HG03097 (cell line): ENCODE measurements at regions not wholly inside any gene's neighbourhood (a gene's known extent, or its start where the extent isn't known, plus 50 kb on each side); places are given as distances from the start of the nearest gene placed in this dataset.

ENCODE experiments used
- ATAC-seq: cut with Tn5 transposase; IDR thresholded peaks from one replicate; pipeline ENCODE4 v1.9.1; 2021; ENCODE audit not compliant: unreplicated experiment, low FRiP score

- ATAC-seq: no peak
These were observed 241.7 kb upstream of the CEP162 start for GRCh38 chr6:84469144-84469543.

DNA sequence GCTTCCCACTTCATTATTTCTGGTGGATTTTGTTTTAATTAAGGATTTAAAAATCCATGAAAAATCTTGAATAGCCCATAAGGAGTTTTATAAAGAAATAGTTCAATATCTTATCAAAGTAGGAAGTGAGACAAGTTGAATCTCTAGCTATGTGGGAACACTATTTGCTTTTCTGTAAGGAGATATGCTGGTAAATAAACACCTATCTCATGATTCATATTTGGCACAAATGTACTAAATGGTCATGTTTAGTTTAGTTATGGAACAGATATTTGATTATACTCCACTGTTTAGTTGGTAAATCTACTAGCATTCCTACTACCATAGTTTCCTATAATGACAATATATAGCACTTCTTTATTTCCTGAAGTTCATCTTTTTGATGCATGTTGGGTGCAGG, 239.9 kb upstream of the CEP162 start:
- no peak for ATAC-seq

- ATAC-seq: no peak
These were observed 239.1 kb upstream of the CEP162 start for GRCh38 chr6:84466511-84466910.

- ATAC-seq: no peak
These were observed 237.0 kb upstream of the CEP162 start for GRCh38 chr6:84464471-84464870.

DNA sequence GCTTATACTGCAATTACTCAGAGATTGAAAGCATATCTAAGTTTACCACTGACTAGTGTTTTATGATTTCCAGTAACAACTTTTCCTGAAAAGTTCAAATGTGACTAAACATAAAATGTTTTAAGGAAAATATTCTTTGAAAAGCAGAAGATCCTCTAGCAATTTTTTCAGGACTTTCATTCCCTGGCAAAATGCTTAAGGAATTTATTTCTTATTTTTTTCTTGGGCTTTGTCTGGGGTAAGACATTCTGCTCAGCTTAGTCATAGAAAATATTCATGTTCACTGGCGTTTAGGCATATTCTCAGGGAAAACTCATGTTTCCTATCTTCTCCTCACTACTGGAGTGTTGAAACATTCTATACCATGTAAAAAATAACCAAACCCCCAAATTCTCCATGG, 235.3 kb upstream of the CEP162 start:
- ATAC-seq: no peak

DNA sequence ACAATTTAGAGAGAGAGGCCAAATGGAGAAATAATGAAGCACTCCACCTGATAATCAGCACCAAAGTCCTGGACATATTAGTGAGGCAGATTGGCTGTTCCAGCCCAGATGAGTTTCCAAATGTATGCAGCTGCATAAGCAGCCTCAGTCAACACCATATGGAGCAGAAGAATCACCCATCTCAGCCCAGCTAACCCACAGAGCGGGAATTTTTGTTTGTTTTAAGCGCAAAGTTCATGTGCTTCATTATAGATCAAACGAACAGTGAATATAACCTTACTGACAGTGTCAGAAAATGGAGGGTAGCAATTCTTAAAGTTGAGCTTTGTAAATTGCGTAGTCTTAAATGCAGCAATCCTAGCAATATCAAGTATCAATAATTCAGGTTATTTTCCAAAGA, 234.0 kb upstream of the CEP162 start:
- ATAC-seq: no peak

GRCh38 chr6:84460491-84460890, 233.0 kb upstream of the CEP162 start:
- no peak for ATAC-seq

- ATAC-seq: no peak
These were observed 232.0 kb upstream of the CEP162 start for GRCh38 chr6:84459401-84459800.

DNA sequence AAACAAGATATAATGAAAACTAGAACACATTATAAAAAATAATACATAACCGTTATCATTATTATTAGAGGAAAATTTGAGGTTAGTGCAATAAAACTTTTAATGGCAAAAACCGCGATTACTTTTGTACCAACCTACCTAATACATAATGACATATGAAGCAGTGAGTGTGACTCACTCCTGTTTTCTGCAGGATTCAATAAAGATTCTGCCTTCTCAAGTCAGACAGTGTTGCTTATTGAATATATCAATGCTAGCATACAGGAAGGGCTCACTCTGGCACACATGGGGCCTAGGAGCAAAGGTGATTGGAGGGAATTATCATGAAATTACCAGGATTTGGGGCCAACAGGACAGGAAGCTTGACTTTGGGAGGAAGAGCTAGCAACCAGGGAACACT, 230.8 kb upstream of the CEP162 start:
- ATAC-seq: no peak

- no peak for ATAC-seq
These were observed 229.8 kb upstream of the CEP162 start for GRCh38 chr6:84457276-84457675.

DNA sequence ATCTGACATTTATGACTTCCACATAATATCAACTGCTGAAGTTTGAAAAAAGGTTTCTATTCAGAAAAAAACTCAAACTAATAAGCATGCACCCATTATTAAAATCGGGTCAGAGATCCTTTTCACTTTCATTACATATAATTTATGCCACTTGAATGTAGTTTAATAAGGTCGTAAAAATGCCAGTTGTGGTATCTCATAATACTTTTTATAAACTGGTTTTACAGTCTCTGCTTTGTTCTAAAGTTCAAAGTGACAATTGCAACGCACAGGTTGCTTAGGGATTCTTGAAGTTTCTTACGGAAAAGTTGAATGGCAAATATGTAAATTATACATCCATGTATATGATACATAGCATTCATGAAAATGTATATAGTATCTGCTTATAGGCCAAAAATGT, 229.4 kb upstream of the CEP162 start:
- no peak for ATAC-seq

DNA sequence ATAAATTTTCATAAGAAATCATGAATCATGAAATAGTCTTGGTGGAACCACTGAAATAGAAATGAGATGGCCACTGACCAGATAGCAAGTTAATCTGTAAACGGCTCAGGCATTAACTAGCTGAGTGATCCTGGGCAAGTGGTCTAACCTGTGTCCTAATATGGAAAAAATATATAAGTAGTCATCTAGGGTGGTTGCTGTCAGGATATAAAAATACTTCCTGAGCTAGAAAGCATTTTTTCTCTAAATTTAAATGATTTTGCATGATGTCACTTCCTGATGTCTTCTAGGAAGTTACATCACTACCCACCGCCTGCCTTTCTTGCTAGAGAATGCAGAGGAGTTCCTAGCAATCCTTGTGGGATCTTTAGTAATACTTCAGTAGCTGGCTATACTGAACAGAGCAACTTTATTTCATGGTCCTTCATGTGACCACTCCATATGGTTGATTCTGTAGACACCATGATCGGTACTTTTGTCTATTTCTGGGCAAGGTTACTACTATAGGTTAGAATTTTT, 228.1 kb upstream of the CEP162 start:
- ATAC-seq: no peak

GRCh38 chr6:84453499-84453898, 226.1 kb upstream of the CEP162 start:
- no peak for ATAC-seq

- ATAC-seq: no peak
These were observed 222.6 kb upstream of the CEP162 start for GRCh38 chr6:84450018-84450417.

DNA sequence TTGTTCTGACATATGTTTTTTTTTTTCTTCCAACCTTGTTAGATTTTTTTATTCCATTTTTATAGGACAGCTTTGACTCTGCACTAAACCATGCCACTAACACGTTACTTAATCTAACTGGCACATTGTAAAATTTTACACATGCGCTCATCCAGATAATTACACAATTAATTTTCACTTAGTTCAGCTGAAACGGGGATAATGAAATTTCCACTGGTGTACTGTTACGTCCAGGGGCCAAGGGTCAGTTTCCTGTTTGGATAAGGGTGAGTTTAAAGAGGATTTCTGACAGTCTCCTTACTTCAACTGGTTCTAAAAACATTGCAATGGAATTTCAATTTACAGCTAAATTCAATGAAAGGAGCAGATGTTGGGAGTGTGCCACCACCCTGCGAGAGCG, 221.8 kb upstream of the CEP162 start:
- ATAC-seq: no peak

DNA sequence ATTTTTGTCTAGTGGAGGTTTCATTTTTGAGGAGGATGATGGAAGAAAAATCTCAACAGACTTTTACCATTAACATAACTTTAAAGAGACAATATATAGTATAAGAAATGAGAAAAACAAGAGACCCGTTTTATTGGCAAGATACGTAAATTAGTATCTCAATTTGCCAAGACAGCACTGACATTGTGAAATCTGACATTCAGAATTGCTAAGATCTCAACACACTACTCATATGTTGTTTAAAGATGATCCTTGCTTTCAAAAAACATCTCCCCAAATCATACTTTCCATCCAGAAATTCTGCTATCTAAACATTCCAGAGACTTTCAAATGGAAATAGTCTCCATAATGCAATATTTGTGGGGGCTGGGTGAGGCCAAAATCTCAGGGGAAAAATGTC, 220.9 kb upstream of the CEP162 start:
- no peak for ATAC-seq

DNA sequence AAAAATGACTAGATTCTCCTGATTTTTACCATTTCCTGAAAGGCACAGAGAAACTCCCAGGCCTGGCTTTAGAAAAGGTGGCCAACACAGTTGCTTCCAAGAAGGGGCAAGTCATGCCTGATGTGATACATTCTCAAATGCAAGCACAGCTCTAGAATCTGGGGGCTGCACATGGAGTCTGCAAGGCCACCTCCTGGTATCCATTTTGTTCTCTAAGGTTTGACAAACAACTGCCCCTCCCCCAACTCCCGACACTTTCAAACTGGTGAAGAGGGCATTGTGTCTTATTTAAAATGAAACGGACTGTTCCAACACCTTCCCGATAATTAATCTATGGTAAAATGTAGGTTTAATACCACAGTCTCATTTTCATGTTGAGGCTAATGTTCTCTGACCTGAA, 220.2 kb upstream of the CEP162 start:
- no peak for ATAC-seq

DNA sequence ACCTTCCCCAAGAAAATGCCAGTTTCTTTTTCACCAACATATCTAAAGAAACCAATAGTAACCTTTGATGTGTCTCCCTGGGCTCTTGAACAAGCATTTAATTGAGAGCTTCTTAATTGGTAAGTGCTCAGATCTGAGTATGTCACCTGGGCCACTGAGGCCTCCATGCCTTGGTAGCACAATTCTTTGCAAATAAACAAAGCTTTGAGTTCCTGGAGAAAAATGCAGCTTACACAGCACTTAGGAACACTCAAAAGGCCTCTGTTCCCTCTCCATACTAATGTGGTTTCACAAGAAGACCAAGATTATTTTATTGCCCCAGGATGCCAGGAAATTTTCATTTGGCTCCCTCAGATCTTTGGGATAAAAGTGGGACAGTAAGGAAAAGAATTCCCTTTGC, 217.6 kb upstream of the CEP162 start:
- ATAC-seq: no peak

DNA sequence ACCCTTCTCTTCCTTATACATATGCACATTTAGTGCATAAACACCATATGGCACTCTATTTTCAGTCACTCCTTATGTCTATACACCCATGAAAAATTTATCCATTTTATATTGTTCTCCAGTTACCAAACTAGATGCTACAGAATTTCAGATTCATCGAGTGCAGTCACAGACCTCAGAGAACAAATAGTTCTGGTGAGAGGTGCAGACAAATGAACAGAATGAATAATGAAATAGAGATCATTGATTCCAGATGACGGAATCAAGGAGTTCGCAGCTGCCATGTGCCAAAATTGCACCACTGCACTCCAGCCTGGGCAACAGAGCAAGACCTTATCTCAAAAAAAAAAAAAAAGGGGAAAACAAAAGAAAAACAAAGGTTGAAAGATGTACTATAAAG, 214.8 kb upstream of the CEP162 start:
- no peak for ATAC-seq

GRCh38 chr6:84441456-84441855, 214.0 kb upstream of the CEP162 start:
- ATAC-seq: no peak

DNA sequence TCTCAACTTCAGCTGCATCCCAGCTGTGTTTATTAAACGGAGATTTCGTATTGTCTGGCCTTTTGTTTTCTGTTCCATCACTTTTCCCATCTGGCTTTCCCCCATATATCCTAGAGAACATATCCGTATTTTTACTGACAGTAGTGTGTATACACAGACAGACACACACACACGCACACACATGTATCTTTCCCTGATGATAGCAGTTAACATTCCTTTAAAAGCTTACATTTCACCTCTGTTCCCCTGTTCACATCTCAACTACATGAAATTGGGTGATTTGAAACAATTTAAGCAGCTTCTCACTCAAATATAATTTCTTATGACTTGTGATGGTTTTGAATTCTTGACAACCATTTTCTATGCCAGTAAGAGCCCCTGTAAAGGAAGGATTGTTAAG, 207.1 kb upstream of the CEP162 start:
- ATAC-seq: no peak

DNA sequence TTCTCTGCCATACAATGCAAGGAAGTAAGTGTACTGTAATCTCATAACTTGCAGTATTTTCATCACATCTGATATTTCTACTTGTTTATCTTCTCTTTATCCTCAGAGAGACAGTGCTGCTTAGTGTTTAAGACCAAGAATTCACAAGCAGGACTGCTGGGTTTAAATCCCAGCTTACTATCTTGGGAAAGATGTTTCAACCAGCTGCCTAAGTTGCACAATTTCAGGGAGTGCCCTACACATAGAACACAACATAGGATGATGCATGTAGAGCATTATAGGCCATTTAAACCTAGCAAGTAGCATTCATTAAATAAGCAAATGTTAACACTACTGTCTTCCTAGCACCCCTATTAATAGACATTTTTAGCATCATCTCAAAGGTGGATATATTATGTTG, 205.2 kb upstream of the CEP162 start:
- ATAC-seq: no peak

DNA sequence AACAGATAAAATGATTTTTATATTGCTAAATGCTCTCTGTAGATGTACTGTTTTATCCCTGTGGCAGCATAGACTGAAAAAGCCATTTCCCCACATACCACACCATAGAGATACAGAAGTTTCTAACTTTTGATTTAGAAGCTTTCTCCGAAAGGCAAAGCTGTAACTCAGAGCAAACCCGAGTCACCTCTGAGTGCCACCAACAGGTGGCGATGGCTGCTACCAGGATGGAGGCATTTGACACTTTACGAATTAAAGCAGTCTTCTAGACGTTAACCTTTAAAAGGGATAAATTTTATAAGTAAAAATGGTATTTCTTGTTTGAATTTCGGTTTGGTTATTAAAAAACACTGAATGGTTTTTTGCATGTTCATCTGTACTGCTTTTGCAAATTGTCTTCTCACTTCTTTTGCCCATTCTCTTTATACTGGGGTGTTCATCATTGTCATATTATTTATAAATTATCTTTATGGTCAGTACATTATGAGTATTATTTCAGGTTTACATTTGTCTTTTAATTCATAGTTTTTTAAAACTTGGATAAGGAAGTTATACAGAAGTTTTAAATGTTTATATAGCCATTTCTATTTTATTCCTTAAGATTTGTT, 201.0 kb upstream of the CEP162 start:
- ATAC-seq: no peak
